HG03439 (cell line): ENCODE measurements at regions not wholly inside any gene's neighbourhood (a gene's known extent, or its start where the extent isn't known, plus 50 kb on each side); places are given as distances from the start of the nearest gene placed in this dataset.
"Not testable (repeated sequence)": the region's sequence is repeated elsewhere in the genome, so short reads cannot be mapped to it uniquely, and the experiment has no call there.

Source experiments
- ATAC-seq: cut with Tn5 transposase; IDR thresholded peaks from one replicate; pipeline ENCODE4 v1.9.1; 2021; ENCODE audit warnings: mild to moderate bottlenecking, moderate library complexity; ENCODE audit not compliant: unreplicated experiment

GRCh38 chr6:103826209-103826608 lies 1033.5 kb downstream of the HACE1 start:
- no peak for ATAC-seq

GRCh38 chr6:103820148-103820547 lies 1039.6 kb downstream of the HACE1 start:
- ATAC-seq: no peak

GRCh38 chr6:103819509-103819908 lies 1040.2 kb downstream of the HACE1 start:
- ATAC-seq: no peak

- no peak for ATAC-seq
Measured at GRCh38 chr6:103812970-103813369, 1046.7 kb downstream of the HACE1 start.

GRCh38 chr6:103801901-103802479 lies 1057.7 kb downstream of the HACE1 start:
- not testable (repeated sequence) for ATAC-seq

GRCh38 chr6:103799971-103800670 lies 1059.6 kb downstream of the HACE1 start:
- no peak for ATAC-seq

GRCh38 chr6:103798166-103798565 lies 1061.6 kb downstream of the HACE1 start:
- no peak for ATAC-seq

- no peak for ATAC-seq
Measured at GRCh38 chr6:103797738-103798137, 1062.0 kb downstream of the HACE1 start.

- ATAC-seq: no peak
Measured at GRCh38 chr6:103791458-103791857, 1068.3 kb downstream of the HACE1 start.

- no peak for ATAC-seq
Measured at GRCh38 chr6:103784117-103784516, 1075.6 kb downstream of the HACE1 start.

GRCh38 chr6:103783329-103783728 lies 1076.4 kb downstream of the HACE1 start:
- no peak for ATAC-seq

- ATAC-seq: no peak
Measured at GRCh38 chr6:103769431-103769830, 1090.3 kb downstream of the HACE1 start.

- ATAC-seq: no peak
Measured at GRCh38 chr6:103750603-103751002, 1109.1 kb downstream of the HACE1 start.

GRCh38 chr6:103734016-103734415 lies 1125.7 kb downstream of the HACE1 start:
- no peak for ATAC-seq

- no peak for ATAC-seq
Measured at GRCh38 chr6:103729658-103730057, 1130.1 kb downstream of the HACE1 start.

- ATAC-seq: no peak
Measured at GRCh38 chr6:103723438-103724322, 1136.0 kb downstream of the HACE1 start.

GRCh38 chr6:103722683-103723082 lies 1137.0 kb downstream of the HACE1 start:
- no peak for ATAC-seq

GRCh38 chr6:103721923-103722322 lies 1137.8 kb downstream of the HACE1 start:
- ATAC-seq: no peak

- ATAC-seq: no peak
Measured at GRCh38 chr6:103720393-103720792, 1139.3 kb downstream of the HACE1 start.

GRCh38 chr6:103719545-103719944 lies 1140.2 kb downstream of the HACE1 start:
- ATAC-seq: no peak

GRCh38 chr6:103715269-103715668 lies 1144.5 kb downstream of the HACE1 start:
- ATAC-seq: no peak

GRCh38 chr6:103709236-103709635 lies 1150.5 kb downstream of the HACE1 start:
- ATAC-seq: not testable (repeated sequence)
